GM21529 (cell line): ENCODE measurements at regions not wholly inside any gene's neighbourhood (a gene's known extent, or its start where the extent isn't known, plus 50 kb on each side); places are given as distances from the start of the nearest gene placed in this dataset.

Source experiments
- ATAC-seq: cut with Tn5 transposase; IDR thresholded peaks from one replicate; pipeline ENCODE4 v1.9.1; 2021; ENCODE audit not compliant: unreplicated experiment

DNA sequence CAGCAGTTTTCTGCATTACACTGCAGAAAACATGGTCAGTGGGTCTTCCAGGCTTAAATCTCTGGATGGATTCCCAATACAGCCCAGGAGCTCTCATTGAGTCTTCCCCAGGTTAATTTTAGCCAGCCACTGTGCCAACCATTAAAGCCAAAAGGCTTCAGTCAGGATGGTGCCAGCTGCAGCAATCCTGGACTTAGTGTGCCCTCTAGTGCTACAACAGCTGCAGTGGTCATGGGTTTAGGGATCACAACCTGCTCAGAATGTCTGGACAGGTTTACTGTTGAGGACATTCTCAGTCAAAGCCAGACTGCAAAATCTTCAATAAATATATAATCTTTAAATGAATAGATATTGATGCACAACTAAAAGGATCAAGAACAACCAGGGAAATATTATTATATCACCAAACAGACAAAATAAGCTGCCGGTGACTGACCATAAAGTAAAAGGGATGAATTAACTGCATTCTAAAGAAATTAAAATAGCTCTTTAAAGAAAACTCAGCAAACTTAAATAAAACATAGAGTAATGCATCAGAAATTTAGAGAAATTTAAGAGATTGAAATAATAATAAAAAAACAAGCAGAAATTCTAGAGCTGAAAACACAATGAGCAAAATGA, 639.9 kb downstream of the SPOCK3 start:
- peak; percentile 74 for ATAC-seq

DNA sequence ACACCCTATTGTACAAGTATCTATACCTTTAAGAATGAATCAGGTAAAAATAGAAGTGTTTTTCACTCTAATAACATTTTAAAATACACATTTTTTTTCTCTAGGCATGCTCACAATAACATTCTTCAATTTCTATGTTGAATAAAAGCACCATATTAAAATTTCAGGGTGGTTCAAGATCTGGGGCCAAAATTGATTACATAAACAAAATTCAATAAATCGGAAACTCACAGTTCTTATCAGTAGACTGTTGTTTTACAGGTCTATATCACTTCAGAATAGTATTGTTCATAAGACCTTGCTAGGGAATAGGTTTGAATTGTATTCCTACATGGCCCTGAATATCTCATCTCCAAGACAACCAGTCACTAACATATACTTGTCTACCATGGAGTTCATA, 634.0 kb downstream of the SPOCK3 start:
- no peak for ATAC-seq

DNA sequence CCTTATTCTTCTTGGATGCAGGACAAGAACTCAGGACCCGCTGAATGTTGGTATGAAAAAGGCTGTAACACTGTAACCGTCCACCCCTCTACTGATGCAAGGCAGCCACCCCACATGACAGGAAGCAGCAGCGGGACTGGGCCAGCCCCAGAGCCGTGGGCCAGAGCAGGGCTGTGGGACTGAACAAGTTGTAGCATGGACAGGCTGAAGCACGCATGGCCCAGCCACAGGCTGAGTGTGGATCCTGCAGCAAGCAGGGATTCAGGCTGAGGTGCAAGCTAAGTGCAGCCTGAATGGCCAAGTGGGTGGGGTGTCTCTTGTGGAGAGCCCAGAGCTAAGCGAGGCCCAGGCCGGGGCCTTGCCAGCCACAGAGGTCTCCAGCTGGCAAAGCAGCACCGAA, 632.2 kb downstream of the SPOCK3 start:
- ATAC-seq = no peak

DNA sequence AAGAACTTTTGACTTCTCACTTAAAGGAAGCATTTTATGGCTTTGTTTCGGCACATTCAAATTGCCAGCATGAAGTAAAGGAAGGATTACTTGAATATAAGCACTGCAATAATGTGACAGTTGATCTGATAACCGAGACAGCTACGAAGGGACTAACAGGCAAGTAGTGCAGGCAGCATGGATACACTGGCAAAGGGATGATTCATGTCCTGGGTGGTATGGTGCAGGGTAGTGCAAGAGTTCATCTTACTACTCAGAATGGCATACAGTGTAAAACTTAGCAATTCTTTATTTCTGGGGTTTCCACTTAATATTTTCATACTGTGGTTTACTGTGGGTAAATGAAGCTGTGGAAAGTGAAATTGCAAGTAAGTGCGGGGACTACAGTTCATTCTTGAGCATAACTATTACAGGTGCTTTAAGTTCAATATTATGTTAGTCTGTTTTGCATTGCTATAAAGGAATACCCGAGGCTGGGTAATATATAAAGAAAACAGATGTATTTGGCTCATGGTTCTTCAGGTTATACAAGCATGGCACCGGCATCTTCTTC, 611.8 kb downstream of the SPOCK3 start:
- peak; percentile 58 for ATAC-seq

DNA sequence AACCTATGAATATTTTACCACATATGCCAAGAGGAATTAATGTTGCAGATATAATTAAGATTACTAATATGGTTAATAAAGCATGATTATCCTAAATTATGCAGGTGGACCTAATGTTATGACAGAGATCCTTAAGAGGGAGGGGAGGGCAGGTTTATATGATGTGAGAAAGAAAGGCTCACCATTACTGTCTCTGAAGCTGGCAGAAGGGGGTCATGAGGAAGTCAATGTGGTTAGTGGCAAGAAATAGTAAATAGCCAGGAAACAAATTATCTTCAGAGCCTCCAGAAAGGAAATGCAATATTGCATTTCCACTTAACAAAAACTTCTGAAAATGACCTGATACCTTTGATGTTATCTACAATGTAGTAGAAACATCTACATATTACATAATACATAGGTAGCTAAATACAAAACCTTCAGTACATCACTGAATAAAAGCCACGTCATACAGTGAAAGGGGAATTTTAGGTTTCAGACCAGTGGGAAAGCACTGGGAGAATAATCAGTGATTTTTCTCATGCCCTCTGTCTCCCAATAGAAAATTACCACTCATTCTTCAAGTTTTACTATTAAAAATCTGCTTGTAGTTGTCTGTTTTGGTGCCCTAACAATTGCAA, 609.2 kb downstream of the SPOCK3 start:
- ATAC-seq = peak; percentile 53

DNA sequence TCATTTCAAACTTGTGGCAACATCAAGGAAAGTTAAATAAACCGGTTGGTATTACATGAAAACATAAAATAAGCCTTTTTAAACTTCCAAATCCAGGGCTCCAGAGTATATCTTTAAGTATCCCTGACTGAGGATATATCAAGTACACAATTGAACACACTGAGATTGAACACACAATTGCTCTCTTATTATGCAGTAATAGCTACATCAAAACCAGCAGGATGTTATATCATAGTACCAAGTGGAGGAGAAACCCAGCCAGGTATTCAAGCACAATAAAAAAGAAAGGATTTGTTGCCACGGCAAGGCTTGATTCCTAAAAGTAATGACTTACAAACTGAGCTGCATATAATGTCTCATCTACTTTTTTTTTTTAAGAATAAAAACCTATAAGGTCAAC, 605.8 kb downstream of the SPOCK3 start:
- no peak for ATAC-seq

DNA sequence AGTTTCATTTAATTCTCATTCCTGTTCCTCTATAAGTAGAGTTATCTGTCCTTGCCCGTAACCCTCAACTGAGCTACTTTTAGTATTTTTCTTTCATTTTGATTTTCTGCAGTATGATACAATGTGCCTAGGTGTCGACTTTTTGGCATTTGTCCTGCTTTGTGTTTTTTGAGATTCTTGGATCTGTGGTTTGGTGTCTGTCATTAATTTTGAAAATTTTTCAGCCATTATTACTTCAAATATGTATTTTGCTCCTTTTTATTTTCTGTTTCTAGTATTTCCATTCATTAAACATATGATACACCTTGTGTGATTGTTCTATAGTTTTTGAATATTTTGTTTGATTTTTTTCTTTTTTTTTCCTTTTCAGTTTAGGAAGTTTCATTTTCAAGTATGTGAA, 598.9 kb downstream of the SPOCK3 start:
- ATAC-seq = no peak

DNA sequence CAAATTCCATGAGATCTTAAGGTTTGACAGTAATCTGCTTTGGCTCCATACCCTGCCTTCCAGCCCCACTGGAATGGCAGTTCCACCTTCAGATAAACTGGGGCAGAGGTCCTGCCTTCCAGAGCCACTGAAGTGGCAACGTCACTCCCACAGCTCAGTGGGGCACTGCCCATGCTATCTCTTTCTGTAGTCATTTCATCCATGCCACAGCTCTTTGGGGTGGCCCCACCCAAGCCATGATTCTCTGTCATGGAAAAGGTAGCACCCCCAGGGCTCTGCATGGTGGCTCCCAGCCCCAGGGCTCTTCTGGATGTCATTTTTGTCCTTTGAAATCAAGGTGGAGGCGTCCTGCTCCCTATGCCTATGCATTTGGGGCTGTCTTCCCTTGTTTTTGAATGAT, 596.5 kb downstream of the SPOCK3 start:
- no peak for ATAC-seq

DNA sequence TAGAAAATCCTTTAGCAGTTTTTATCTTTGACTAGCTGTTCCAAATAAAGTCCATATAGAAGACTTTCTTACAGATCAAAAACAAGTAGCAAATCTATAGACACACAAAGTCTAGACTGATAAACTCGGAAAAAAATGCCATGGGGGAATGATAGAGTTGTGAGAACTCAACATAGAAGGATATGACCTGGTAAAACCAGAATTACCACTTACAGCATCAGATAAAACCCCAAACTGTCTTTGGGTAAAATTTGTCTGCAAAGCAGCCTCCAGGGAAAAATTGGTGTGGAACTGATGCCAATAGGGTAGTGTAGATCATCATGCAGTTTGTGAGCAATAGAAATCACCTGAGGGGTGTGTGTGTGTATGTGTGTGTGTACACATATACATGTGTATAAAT, 579.1 kb downstream of the SPOCK3 start:
- ATAC-seq = no peak

DNA sequence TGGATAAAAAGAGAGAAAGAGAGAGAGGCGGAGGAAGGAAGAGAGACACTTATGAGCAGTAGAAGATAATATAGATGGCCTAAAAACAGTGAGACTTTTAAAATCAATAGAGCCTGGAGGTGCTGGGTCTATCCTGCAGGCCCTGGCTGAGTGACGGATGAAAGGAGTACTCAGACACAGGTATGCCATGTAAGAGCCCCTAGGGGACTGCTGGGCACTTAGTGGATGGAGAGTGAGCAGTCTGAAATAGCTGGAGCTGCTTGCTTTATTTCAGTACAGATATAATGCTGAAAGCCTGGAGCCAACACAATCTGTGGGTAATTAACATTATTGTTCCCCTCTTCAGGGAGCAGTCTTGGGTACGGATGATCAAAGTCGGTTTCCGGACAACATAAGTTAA, 578.6 kb downstream of the SPOCK3 start:
- ATAC-seq = no peak

DNA sequence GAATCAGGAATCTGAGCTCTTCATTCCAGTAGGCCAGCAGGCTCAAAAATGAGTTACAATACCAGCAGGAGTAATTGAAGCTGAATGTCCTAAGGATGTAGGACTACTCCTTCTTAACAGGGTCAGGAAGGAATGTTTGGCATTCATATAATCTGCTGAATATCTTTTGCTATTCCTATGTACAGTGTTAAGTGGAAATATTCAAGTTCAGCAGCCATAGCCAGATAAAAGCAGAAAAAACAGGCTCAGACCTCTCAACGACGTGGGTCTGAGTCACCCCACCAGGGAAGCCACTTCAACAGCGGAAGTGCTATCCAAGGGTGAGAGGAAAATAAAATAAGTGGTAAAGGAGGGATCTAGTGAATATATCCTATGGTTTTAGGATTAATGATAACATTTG, 577.0 kb downstream of the SPOCK3 start:
- no peak for ATAC-seq

DNA sequence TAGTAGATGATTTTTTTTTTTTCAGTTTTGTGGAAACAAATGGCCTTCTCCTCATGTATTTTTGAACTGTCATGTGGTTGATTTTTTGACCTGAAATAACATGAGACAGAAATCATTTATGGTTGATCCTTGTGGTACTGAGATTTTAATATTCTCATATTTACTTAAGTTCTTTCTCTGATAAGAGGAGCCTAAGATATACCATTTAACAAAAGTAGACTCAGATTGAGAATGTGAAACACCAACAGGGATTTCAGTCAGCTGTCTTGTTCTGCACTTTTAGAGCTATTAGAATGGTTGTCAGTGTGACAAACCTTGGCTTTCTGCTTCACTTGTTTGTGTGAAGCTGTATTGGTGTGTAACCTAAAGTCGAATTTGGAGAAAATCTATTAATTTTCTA, 575.7 kb downstream of the SPOCK3 start:
- peak; percentile 30 for ATAC-seq

DNA sequence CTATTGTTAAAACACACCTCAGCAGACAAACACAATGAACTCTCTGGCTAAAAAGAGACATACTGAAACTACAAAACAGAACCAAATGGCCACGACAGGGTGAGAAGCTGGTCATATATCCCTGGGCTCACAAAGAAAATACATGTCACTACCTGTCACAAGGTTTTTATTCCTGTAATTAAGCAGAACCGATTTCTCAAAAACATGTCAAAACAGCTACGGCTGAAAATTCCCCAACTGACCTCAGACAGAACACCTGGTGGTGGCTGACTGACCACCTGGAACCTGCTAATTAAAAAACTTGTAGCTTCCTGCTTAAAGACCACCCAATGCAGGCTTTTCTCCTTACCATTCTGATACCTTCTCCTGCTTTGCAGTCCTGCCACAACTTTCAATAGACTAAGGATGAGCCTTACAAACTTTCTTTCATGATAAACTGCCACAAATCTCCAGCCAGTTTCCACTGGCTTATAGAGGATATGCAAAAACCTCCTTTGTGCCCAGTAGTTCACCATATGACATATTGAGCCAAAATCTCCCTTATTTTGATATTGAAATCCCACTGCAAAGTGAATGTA, 571.9 kb downstream of the SPOCK3 start:
- ATAC-seq = peak; percentile 92

DNA sequence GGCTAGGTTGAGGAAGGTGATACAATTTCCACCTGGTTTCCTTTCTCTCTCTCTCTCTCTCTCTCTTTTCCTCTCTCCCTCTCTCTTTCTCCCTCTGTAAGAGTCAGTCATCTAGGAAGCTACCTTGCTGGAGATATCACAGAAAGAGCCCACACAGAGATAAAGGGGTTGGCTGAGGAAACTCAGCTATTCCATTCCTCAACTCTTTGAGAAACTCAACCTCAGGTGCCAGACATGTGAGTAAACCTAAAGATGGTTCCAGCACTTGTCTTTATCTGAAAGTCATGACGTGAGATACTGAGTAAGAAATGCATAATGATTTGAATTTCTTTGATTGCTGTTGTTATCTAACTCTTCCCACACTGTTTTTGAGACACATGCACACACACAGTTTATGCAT, 564.0 kb downstream of the SPOCK3 start:
- no peak for ATAC-seq

DNA sequence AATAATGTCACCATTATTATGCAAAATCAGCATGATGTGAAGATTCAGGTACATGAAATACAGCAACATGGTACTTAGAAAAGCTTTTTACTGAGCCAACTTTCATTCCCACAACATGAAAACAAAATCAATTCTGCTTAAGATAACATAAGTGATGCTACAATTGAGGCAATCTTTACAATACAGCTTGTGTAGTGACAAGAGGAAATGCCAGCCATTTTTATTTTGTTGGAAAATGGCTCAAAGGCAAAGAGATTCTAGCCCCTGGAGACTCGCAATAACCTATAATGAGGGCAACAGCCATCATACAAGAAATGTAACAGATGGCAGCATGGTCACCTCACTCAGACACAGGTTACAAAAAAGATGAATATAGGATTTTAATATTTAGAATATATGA, 560.4 kb downstream of the SPOCK3 start:
- ATAC-seq = no peak

DNA sequence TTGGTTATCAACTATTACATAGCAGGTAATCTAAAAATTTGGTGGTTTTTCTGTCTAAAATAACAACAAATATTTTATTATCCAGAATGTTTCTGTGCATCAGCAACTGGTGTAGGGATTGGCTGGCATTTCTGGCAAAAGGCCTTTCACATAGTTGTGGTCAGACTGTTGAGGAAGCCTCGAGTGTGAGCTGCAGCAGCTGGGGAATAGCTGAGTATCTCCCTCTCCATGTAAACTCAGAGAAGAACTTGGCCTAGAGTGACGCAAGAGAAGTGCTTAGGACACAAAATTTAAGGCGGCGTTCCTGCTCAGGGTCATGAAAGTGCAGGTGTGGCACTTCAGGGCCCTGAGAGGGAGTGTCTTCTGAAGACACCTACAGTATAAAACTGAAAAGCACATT, 558.9 kb downstream of the SPOCK3 start:
- ATAC-seq = no peak

DNA sequence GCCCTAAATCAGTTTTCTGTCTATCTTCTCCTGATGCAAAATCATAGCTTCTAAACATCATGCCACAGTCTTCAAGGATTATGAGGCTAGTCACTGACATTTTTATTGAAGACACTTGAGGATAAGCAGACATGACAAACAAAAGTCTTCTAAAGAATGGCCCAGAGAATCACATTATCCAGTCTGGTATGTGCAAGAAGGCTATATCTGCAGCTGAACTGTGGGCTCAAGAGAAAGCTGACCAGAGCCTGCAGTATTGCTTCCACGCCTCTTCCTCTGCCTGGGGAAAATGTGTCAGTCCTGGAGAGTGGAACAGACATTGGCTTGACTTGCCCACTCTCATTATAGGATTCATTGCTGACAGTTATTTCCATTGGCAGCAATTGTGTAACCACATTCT, 553.5 kb downstream of the SPOCK3 start:
- no peak for ATAC-seq

DNA sequence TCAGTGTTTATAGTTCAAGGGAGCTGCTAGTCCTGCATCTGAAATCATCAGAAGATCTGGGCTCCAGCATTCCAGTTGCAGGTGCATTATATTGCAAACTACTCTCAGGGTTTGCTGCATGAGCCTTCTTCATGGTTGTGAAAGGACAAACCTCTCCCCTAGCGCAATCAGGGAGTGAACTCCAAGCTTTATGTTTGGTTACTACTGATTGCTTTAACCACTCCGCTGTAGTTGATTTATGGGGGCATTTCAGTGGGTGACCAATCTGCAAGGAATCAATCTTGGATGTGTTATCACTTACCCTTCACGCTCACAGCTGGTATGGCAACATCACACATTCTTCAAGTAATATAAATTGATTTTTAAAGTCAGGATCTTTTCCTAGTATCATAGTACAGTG, 552.1 kb downstream of the SPOCK3 start:
- no peak for ATAC-seq
